ENCODE measurements at regions not wholly inside any gene's neighbourhood (a gene's known extent, or its start where the extent isn't known, plus 50 kb on each side); places are given as distances from the start of the nearest gene placed in this dataset.

DNA sequence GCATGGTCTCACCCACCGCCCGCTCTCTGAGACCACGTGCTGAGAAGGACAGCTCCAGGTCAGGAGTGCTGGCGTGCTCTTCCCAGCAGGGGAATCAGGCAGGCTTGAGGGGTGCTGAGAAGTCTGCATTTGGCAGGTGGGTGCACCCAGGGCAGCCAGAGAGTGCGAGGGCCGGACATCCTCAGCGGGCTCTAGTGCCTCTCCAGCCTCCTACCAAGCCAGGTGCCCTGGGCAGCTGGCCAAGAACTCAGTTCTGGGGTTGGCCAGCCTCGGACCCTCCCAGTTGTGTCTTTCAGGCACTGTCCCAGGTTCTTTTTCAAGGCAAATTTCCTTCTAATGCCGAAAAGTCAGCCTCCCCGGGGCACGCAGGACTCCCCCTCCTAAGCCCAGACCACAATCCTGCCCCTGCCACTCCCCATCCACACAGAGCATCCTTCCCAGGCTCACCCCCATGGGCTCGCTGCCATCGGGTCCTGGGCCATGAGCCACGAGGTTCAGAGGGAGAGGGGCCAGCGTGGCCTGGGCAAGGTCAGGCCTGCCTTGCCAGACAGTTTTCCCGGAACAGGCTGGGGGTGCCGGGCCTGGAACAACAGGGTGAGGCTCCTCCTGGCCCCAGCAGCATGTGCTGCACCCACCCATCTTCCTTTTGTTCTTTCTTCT is 52.2 kb upstream of the GPC1 start:
- TF ChIP-seq, protein P1, sequence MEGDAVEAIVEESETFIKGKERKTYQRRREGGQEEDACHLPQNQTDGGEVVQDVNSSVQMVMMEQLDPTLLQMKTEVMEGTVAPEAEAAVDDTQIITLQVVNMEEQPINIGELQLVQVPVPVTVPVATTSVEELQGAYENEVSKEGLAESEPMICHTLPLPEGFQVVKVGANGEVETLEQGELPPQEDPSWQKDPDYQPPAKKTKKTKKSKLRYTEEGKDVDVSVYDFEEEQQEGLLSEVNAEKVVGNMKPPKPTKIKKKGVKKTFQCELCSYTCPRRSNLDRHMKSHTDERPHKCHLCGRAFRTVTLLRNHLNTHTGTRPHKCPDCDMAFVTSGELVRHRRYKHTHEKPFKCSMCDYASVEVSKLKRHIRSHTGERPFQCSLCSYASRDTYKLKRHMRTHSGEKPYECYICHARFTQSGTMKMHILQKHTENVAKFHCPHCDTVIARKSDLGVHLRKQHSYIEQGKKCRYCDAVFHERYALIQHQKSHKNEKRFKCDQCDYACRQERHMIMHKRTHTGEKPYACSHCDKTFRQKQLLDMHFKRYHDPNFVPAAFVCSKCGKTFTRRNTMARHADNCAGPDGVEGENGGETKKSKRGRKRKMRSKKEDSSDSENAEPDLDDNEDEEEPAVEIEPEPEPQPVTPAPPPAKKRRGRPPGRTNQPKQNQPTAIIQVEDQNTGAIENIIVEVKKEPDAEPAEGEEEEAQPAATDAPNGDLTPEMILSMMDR (IDR thresholded peaks at IDR 0.05): no peak
- no peak for TF ChIP-seq POLR2A (IDR thresholded peaks at IDR 0.05)
